ENCODE measurements at regions not wholly inside any gene's neighbourhood (a gene's known extent, or its start where the extent isn't known, plus 50 kb on each side); places are given as distances from the start of the nearest gene placed in this dataset.

GRCh38 chr6:154617175-154617574 lies 106.7 kb upstream of the CNKSR3 start:
- H3K9me3 ChIP-seq (ENCODE audit: low read length): no peaks in the 10 kb centered on the region
- intact Hi-C loops (cut with micrococcal nuclease): no loop called here
- no peak for TF ChIP-seq EZH2phosphoT487 (IDR thresholded peaks at IDR 0.05; ENCODE audit: borderline replicate concordance, low read length)
- TF ChIP-seq EZH2 (IDR thresholded peaks at IDR 0.05; ENCODE audit: low read length, unreplicated experiment): no peak
- no peak for TF ChIP-seq CTCF (conservative IDR thresholded peaks at IDR 0.05; ENCODE audit: low read depth, low read length)
- no peak for ATAC-seq
- no peaks in the 10 kb centered on the region for H4K20me1 ChIP-seq (ENCODE audit: low read length)
- no peaks in the 10 kb centered on the region for H3K36me3 ChIP-seq (ENCODE audit: low read depth, low read length)
- no peak overlapping the region for H3K4me2 ChIP-seq (ENCODE audit: low read length)
- H2AFZ ChIP-seq (ENCODE audit: low read length): no peak overlapping the region
- no peak for DNase-seq
- H3K9ac ChIP-seq (ENCODE audit: low read length): no peak overlapping the region
- POLR2A ChIA-PET (ENCODE audit: unreplicated experiment): no interaction called here
- CTCF ChIA-PET: no interaction called here
- no TSS peak for BruUV-seq (replicated peaks)
- peaks cover 14% of the 10 kb centered on the region; the same call in 1 of the 2 replicates for H3K4me1 ChIP-seq (ENCODE audit: insufficient read depth, low read length)
- no peak overlapping the region for H3K27ac ChIP-seq (ENCODE audit: low read length)
- H3K9me2 ChIP-seq (replicated peaks; ENCODE audit: low read length): no peaks in the 10 kb centered on the region
- no peaks in the 10 kb centered on the region for H3F3A ChIP-seq (ENCODE audit: low read length, unreplicated experiment)
- H3K4me3 ChIP-seq (ENCODE audit: low read length): no peak overlapping the region
- H3K79me2 ChIP-seq (ENCODE audit: low read length): no peaks in the 10 kb centered on the region
- no peaks in the 10 kb centered on the region for H3K27me3 ChIP-seq (ENCODE audit: low read length)

GRCh38 chr6:154619146-154619545 lies 108.7 kb upstream of the CNKSR3 start:
- intact Hi-C loops (cut with micrococcal nuclease): no loop called here
- ChIA-PET POLR2A (ENCODE audit: unreplicated experiment) (no interaction called here), CTCF (no interaction called here)
- H3K36me3 ChIP-seq (ENCODE audit: low read depth, low read length): no peaks in the 10 kb centered on the region
- H3K9me2 ChIP-seq (replicated peaks; ENCODE audit: low read length): no peaks in the 10 kb centered on the region
- H3K9ac ChIP-seq (ENCODE audit: low read length): no peak overlapping the region
- no peaks in the 10 kb centered on the region for H3K79me2 ChIP-seq (ENCODE audit: low read length)
- no peak overlapping the region for H2AFZ ChIP-seq (ENCODE audit: low read length)
- no peak for ATAC-seq
- H3K9me3 ChIP-seq (ENCODE audit: low read length): no peaks in the 10 kb centered on the region
- H3K4me2 ChIP-seq (ENCODE audit: low read length): no peak overlapping the region
- no peaks in the 10 kb centered on the region for H3K27me3 ChIP-seq (ENCODE audit: low read length)
- H4K20me1 ChIP-seq (ENCODE audit: low read length): no peaks in the 10 kb centered on the region
- BruUV-seq (replicated peaks): no TSS peak
- no peaks in the 10 kb centered on the region for H3F3A ChIP-seq (ENCODE audit: low read length, unreplicated experiment)
- H3K4me1 ChIP-seq (ENCODE audit: insufficient read depth, low read length): peaks cover 3% of the 10 kb centered on the region; the same call in 1 of the 2 replicates
- no peak overlapping the region for H3K27ac ChIP-seq (ENCODE audit: low read length)
- no peak for DNase-seq
- no peak for TF ChIP-seq CTCF (conservative IDR thresholded peaks at IDR 0.05; ENCODE audit: low read depth, low read length)
- TF ChIP-seq EZH2phosphoT487 (IDR thresholded peaks at IDR 0.05; ENCODE audit: borderline replicate concordance, low read length): no peak
- no peak for TF ChIP-seq EZH2 (IDR thresholded peaks at IDR 0.05; ENCODE audit: low read length, unreplicated experiment)
- no peak overlapping the region for H3K4me3 ChIP-seq (ENCODE audit: low read length)

- Histone ChIP-seq H3K79me2 (ENCODE audit: low read length) (no peaks in the 10 kb centered on the region), H3K36me3 (ENCODE audit: low read depth, low read length) (no peaks in the 10 kb centered on the region), H3K4me3 (ENCODE audit: low read length) (no peak overlapping the region), H3K9me2 (replicated peaks; ENCODE audit: low read length) (no peaks in the 10 kb centered on the region), H3K4me1 (ENCODE audit: insufficient read depth, low read length) (no peaks in the 10 kb centered on the region), H4K20me1 (ENCODE audit: low read length) (no peaks in the 10 kb centered on the region), H3F3A (ENCODE audit: low read length, unreplicated experiment) (no peaks in the 10 kb centered on the region), H3K27ac (ENCODE audit: low read length) (no peak overlapping the region), H3K9ac (ENCODE audit: low read length) (no peak overlapping the region), H2AFZ (ENCODE audit: low read length) (no peak overlapping the region), H3K9me3 (ENCODE audit: low read length) (no peaks in the 10 kb centered on the region), H3K4me2 (ENCODE audit: low read length) (no peak overlapping the region), H3K27me3 (ENCODE audit: low read length) (no peaks in the 10 kb centered on the region)
- no TSS peak for BruUV-seq (replicated peaks)
- no peak for TF ChIP-seq EZH2phosphoT487 (IDR thresholded peaks at IDR 0.05; ENCODE audit: borderline replicate concordance, low read length)
- no peak for TF ChIP-seq CTCF (conservative IDR thresholded peaks at IDR 0.05; ENCODE audit: low read depth, low read length)
- TF ChIP-seq EZH2 (IDR thresholded peaks at IDR 0.05; ENCODE audit: low read length, unreplicated experiment): no peak
- intact Hi-C loops (cut with micrococcal nuclease): no loop called here
- ChIA-PET CTCF (no interaction called here), POLR2A (ENCODE audit: unreplicated experiment) (no interaction called here)
- DNase-seq (no peak), ATAC-seq (no peak)
These were observed 111.2 kb upstream of the CNKSR3 start for GRCh38 chr6:154621686-154622085.
